Thymus (tissue), 11 donors: ENCODE measurements at regions not wholly inside any gene's neighbourhood (a gene's known extent, or its start where the extent isn't known, plus 50 kb on each side); places are given as distances from the start of the nearest gene placed in this dataset.
"Not testable (repeated sequence)": the region's sequence is repeated elsewhere in the genome, so short reads cannot be mapped to it uniquely, and the experiment has no call there.

ENCODE experiments used
- DNase-seq, 9 donors: peaks; one replicate each; pipeline ENCODE4 v3.0.0-alpha.2; 2013; ENCODE audit warnings: low spot score in 9 of 9, low read depth in 6 of 9, missing footprints in 1 of 9
- H3K27ac ChIP-seq, 2 donors: one replicate each; pipeline ENCODE4 v1.5.1; 2013; ENCODE audit warnings: control low read depth in 1 of 2, low read depth in 1 of 2, low read length in 1 of 2, mild to moderate bottlenecking in 1 of 2, moderate library complexity in 1 of 2
- H3K27me3 ChIP-seq, 2 donors: one replicate each; pipeline ENCODE4 v1.5.1; 2013; ENCODE audit warnings: low read length in 1 of 2; ENCODE audit not compliant: control insufficient read depth in 2 of 2, insufficient read depth in 1 of 2
- H3K36me3 ChIP-seq, 2 donors: one replicate each; pipeline ENCODE4 v1.5.1; 2013; ENCODE audit warnings: low read length in 1 of 2, mild to moderate bottlenecking in 1 of 2, moderate library complexity in 1 of 2; ENCODE audit not compliant: control insufficient read depth in 2 of 2, insufficient read depth in 2 of 2
- H3K4me1 ChIP-seq, 2 donors: one replicate each; pipeline ENCODE4 v1.5.1; 2013; ENCODE audit warnings: low read length in 2 of 2; ENCODE audit not compliant: control insufficient read depth in 2 of 2, insufficient read depth in 2 of 2
- H3K4me3 ChIP-seq, 2 donors: one replicate each; pipeline ENCODE4 v1.5.1; 2013; ENCODE audit warnings: low read length in 2 of 2, control low read depth in 1 of 2, mild to moderate bottlenecking in 1 of 2
- H3K9me3 ChIP-seq, 2 donors: one replicate each; pipeline ENCODE4 v1.5.1; 2013; ENCODE audit warnings: low read length in 1 of 2, mild to moderate bottlenecking in 1 of 2; ENCODE audit not compliant: control insufficient read depth in 2 of 2, insufficient read depth in 1 of 2
- WGBS: extraction: QIAGEN DNeasy Blood & Tissue Kit; methylation state at CpG from one replicate; pipeline ENCODE4 v1.1.7; 2013; 5-methylcytosine and 5-hydroxymethylcytosine counted together
- donor health status: healthy.

GRCh38 chr2:123419976-123420375, 605.1 kb upstream of the CNTNAP5 start:
- Histone ChIP-seq H3K9me3 (no peaks in the 10 kb centered on the region), H3K27me3 (no peaks in the 10 kb centered on the region), H3K27ac (no peak overlapping the region), H3K4me3 (no peak overlapping the region), H3K4me1 (no peaks in the 10 kb centered on the region), H3K36me3 (no peaks in the 10 kb centered on the region)
- no peak for DNase-seq

GRCh38 chr2:123434546-123435395, 590.3 kb upstream of the CNTNAP5 start:
- H3K4me1 ChIP-seq = no peaks in the 10 kb centered on the region
- WGBS = 98% methylated on average over 6 of the region's 6 CpGs
- H3K27me3 ChIP-seq = no peaks in the 10 kb centered on the region
- no peaks in the 10 kb centered on the region for H3K36me3 ChIP-seq
- no peak for DNase-seq
- no peaks in the 10 kb centered on the region for H3K9me3 ChIP-seq
- no peak overlapping the region for H3K27ac ChIP-seq
- H3K4me3 ChIP-seq = no peak overlapping the region

GRCh38 chr2:123438251-123438650, 586.8 kb upstream of the CNTNAP5 start:
- no peak for DNase-seq
- 87% methylated on average over 1 of the region's 1 CpG for WGBS
- H3K27ac ChIP-seq = no peak overlapping the region

GRCh38 chr2:123438675-123439074, 586.4 kb upstream of the CNTNAP5 start:
- no peak overlapping the region for H3K4me3 ChIP-seq
- no peaks in the 10 kb centered on the region for H3K4me1 ChIP-seq
- no peaks in the 10 kb centered on the region for H3K27me3 ChIP-seq
- DNase-seq = no peak
- no peaks in the 10 kb centered on the region for H3K9me3 ChIP-seq
- H3K36me3 ChIP-seq = no peaks in the 10 kb centered on the region
- no peak overlapping the region for H3K27ac ChIP-seq
- WGBS = 94% methylated on average over 2 of the region's 2 CpGs

More at GRCh38 chr2:123438251-123438650, 586.8 kb upstream of the CNTNAP5 start:
- no peaks in the 10 kb centered on the region for H3K36me3 ChIP-seq
- no peaks in the 10 kb centered on the region for H3K9me3 ChIP-seq
- no peak overlapping the region for H3K4me3 ChIP-seq
- no peaks in the 10 kb centered on the region for H3K27me3 ChIP-seq
- no peaks in the 10 kb centered on the region for H3K4me1 ChIP-seq

- no peaks in the 10 kb centered on the region for H3K36me3 ChIP-seq
- DNase-seq = no peak
- H3K4me3 ChIP-seq = no peak overlapping the region
- no peaks in the 10 kb centered on the region for H3K4me1 ChIP-seq
- H3K9me3 ChIP-seq = no peaks in the 10 kb centered on the region
- H3K27me3 ChIP-seq = no peaks in the 10 kb centered on the region
- no peak overlapping the region for H3K27ac ChIP-seq
- 77% methylated on average over 6 of the region's 6 CpGs for WGBS
Measured at GRCh38 chr2:123448801-123449200, 576.3 kb upstream of the CNTNAP5 start.

GRCh38 chr2:123451542-123451941, 573.5 kb upstream of the CNTNAP5 start:
- Histone ChIP-seq H3K27me3 (no peaks in the 10 kb centered on the region), H3K4me3 (no peak overlapping the region), H3K27ac (no peak overlapping the region), H3K36me3 (no peaks in the 10 kb centered on the region), H3K9me3 (no peaks in the 10 kb centered on the region), H3K4me1 (no peaks in the 10 kb centered on the region)
- no peak for DNase-seq
- WGBS = 91% methylated on average over 4 of the region's 4 CpGs

GRCh38 chr2:123453046-123453700, 571.9 kb upstream of the CNTNAP5 start:
- Histone ChIP-seq H3K36me3 (no peaks in the 10 kb centered on the region), H3K4me1 (no peaks in the 10 kb centered on the region), H3K9me3 (no peaks in the 10 kb centered on the region), H3K4me3 (no peak overlapping the region), H3K27ac (no peak overlapping the region), H3K27me3 (no peaks in the 10 kb centered on the region)
- 91% methylated on average over 4 of the region's 4 CpGs for WGBS
- DNase-seq = no peak

- Histone ChIP-seq H3K9me3 (no peaks in the 10 kb centered on the region), H3K4me1 (no peaks in the 10 kb centered on the region), H3K4me3 (no peak overlapping the region), H3K27ac (no peak overlapping the region), H3K36me3 (no peaks in the 10 kb centered on the region), H3K27me3 (no peaks in the 10 kb centered on the region)
- DNase-seq = no peak
- WGBS = 94% methylated on average over 3 of the region's 3 CpGs
Measured at GRCh38 chr2:123453772-123454171, 571.3 kb upstream of the CNTNAP5 start.

- H3K4me1 ChIP-seq, H3K36me3 ChIP-seq, H3K4me3 ChIP-seq, H3K9me3 ChIP-seq, H3K27me3 ChIP-seq, DNase-seq, H3K27ac ChIP-seq: not testable (repeated sequence)
- WGBS = 96% methylated on average over 8 of the region's 8 CpGs
Measured at GRCh38 chr2:123455234-123455633, 569.9 kb upstream of the CNTNAP5 start.
